ENCODE measurements at regions not wholly inside any gene's neighbourhood (a gene's known extent, or its start where the extent isn't known, plus 50 kb on each side); places are given as distances from the start of the nearest gene placed in this dataset.

DNA sequence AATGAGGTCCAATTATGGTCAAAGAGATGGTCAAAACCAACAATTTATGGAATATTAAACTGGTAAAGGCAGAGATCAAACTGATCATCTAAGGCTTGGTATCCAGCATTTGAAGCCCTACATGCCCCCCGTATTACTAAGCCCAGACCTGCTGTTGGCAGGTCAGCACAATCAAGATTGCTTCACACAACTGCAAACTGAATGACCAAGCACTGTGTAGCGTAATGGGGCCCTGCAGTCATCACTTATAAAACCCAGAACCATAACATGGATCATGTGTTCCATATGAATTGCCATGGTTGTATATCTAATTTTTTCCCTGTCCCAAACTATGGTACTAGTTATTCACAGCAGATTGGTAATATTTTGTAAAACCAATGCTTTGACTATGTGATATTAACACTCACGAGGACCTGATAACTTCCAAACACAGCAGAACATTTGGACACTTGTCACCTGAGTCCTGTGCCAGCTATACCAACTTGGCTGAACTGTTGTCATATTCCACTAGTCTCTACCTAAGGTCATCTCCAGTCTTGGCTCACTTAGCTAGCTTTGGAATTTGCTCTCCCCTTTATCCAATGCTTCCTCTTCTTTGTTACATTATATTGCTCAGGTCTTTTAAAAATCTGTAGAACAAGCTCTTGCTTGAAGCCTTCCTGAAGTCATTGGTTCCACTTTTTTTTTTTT is 81.7 kb upstream of the HMHB1 start:
- no peak for TF ChIP-seq POLR2A (IDR thresholded peaks at IDR 0.05; ENCODE audit: control extremely low read depth in 1 of 2, low read depth in 2 of 2, low read length in 2 of 2)
- TF ChIP-seq, protein P1, sequence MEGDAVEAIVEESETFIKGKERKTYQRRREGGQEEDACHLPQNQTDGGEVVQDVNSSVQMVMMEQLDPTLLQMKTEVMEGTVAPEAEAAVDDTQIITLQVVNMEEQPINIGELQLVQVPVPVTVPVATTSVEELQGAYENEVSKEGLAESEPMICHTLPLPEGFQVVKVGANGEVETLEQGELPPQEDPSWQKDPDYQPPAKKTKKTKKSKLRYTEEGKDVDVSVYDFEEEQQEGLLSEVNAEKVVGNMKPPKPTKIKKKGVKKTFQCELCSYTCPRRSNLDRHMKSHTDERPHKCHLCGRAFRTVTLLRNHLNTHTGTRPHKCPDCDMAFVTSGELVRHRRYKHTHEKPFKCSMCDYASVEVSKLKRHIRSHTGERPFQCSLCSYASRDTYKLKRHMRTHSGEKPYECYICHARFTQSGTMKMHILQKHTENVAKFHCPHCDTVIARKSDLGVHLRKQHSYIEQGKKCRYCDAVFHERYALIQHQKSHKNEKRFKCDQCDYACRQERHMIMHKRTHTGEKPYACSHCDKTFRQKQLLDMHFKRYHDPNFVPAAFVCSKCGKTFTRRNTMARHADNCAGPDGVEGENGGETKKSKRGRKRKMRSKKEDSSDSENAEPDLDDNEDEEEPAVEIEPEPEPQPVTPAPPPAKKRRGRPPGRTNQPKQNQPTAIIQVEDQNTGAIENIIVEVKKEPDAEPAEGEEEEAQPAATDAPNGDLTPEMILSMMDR (IDR thresholded peaks at IDR 0.05; ENCODE audit: control extremely low read depth in 1 of 3, insufficient read depth in 1 of 3, low read depth in 1 of 3, low read length in 3 of 3) = no peak
- TF ChIP-seq TAF7 (optimal IDR thresholded peaks at IDR 0.05; ENCODE audit: borderline replicate concordance, low read depth, low read length) = no peak
- no peak for TF ChIP-seq POLR2AphosphoS5 (IDR thresholded peaks at IDR 0.05; ENCODE audit: low read depth, low read length)
- TF ChIP-seq EP300 (IDR thresholded peaks at IDR 0.05; ENCODE audit: borderline replicate concordance in 1 of 2, low read depth in 2 of 2, low read length in 2 of 2) = no peak
